ENCODE measurements at regions not wholly inside any gene's neighbourhood (a gene's known extent, or its start where the extent isn't known, plus 50 kb on each side); places are given as distances from the start of the nearest gene placed in this dataset.

DNA sequence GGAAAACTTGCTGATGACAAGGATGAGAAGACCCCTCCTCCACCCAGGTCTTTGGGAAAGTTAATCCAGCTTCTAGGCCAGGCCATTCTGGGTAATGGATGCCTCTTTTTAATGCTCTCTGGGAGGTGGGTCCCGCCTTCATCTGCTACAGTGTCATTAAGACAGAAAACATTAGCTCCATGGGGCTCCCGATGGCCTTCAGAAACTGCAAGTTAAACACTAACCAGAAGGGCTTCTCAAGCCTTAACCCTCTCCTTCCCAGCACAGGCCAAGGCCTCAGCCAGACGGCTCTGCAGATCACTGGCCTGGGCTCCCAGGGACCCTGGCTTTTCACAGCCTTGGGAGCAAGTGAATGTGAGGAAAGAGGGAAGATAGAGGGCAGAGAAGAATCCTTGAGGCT, 364.9 kb downstream of the MATN1 start:
- H2AFZ ChIP-seq (ENCODE audit: low read length), result no peak overlapping the region
- H3K36me3 ChIP-seq (ENCODE audit: insufficient read depth, low read length), result no peaks in the 10 kb centered on the region
- TF ChIP-seq CTCF (conservative IDR thresholded peaks at IDR 0.05; ENCODE audit: low read length) (no peak), EZH2phosphoT487 (IDR thresholded peaks at IDR 0.05; ENCODE audit: borderline replicate concordance) (no peak)

DNA sequence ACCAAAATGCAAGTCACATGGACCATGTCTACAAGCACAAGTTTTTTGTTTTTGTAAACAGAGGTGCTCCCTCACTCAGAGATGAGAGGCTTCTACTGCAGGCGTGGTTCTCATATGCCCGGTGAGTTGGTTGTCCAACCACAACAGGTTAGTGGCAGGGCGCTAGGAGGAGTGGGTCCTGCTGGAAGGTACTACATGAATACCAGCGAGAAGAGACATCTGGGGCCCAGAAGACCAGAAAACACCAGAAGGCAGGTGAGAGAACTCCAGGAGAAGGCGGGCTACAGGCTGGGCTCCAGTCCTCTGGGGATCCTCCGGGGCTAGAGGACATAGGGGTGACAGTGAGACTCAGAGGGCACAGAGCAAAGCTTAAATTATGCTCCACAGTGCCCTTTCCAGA, 366.5 kb downstream of the MATN1 start:
- no peaks in the 10 kb centered on the region for H3K79me2 ChIP-seq (ENCODE audit: insufficient read depth, low read length)
- H3K9me3 ChIP-seq (ENCODE audit: insufficient read depth, low read depth, low read length), result no peaks in the 10 kb centered on the region
- no peaks in the 10 kb centered on the region for H3K9me2 ChIP-seq (replicated peaks; ENCODE audit: low read depth, low read length)
- no peak overlapping the region for H2AFZ ChIP-seq (ENCODE audit: low read length)
- no peak overlapping the region for H3K4me2 ChIP-seq (ENCODE audit: low read depth, low read length, poor library complexity, severe bottlenecking)
- TF ChIP-seq EZH2phosphoT487 (IDR thresholded peaks at IDR 0.05; ENCODE audit: borderline replicate concordance) (no peak), CTCF (conservative IDR thresholded peaks at IDR 0.05; ENCODE audit: low read length) (no peak)
- H4K20me1 ChIP-seq (ENCODE audit: insufficient read depth, low read length, poor library complexity, severe bottlenecking), result no peaks in the 10 kb centered on the region
- H3K4me3 ChIP-seq (ENCODE audit: low read length, poor library complexity, severe bottlenecking), result no peak overlapping the region
- H3K36me3 ChIP-seq (ENCODE audit: insufficient read depth, low read length), result no peaks in the 10 kb centered on the region
- no peaks in the 10 kb centered on the region for H3K27me3 ChIP-seq (ENCODE audit: insufficient read depth, low read length, poor library complexity, severe bottlenecking)
- no peaks in the 10 kb centered on the region for H3K4me1 ChIP-seq (ENCODE audit: insufficient read depth, low read length, poor library complexity, severe bottlenecking)
- H3F3A ChIP-seq (ENCODE audit: low read depth), result no peaks in the 10 kb centered on the region
- H3K9ac ChIP-seq (ENCODE audit: low read depth, low read length, poor library complexity, severe bottlenecking), result no peak overlapping the region

More for the DNA sequence above, 364.9 kb downstream of the MATN1 start:
- H3K27me3 ChIP-seq (ENCODE audit: insufficient read depth, low read length, poor library complexity, severe bottlenecking), result no peaks in the 10 kb centered on the region
- H3K4me1 ChIP-seq (ENCODE audit: insufficient read depth, low read length, poor library complexity, severe bottlenecking), result no peaks in the 10 kb centered on the region
- no peak overlapping the region for H3K4me3 ChIP-seq (ENCODE audit: low read length, poor library complexity, severe bottlenecking)
- no peaks in the 10 kb centered on the region for H3K9me2 ChIP-seq (replicated peaks; ENCODE audit: low read depth, low read length)
- no peaks in the 10 kb centered on the region for H3F3A ChIP-seq (ENCODE audit: low read depth)
- no peaks in the 10 kb centered on the region for H3K79me2 ChIP-seq (ENCODE audit: insufficient read depth, low read length)
- no peaks in the 10 kb centered on the region for H4K20me1 ChIP-seq (ENCODE audit: insufficient read depth, low read length, poor library complexity, severe bottlenecking)
- no peak overlapping the region for H3K9ac ChIP-seq (ENCODE audit: low read depth, low read length, poor library complexity, severe bottlenecking)
- H3K4me2 ChIP-seq (ENCODE audit: low read depth, low read length, poor library complexity, severe bottlenecking), result no peak overlapping the region
- no peaks in the 10 kb centered on the region for H3K9me3 ChIP-seq (ENCODE audit: insufficient read depth, low read depth, low read length)

DNA sequence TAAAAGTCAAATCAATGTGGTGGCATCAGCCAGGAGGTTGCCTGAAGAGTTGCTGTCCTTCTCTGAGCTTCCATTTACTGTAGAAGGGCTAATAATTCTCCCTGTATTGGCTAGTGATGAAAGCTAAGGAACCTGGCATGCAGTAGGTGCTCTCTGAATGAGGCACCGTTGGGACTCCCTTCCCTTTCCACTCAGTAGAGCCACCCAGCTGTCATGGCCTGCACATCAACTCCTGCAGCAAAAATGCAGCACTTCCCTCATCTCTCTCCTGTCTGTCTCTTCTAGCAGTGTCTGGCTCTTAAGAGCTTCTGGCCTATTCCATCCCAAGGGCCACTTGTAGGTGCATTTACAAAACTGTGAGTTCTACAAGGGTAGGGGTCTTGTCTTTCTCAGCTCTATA, 369.0 kb downstream of the MATN1 start:
- no peaks in the 10 kb centered on the region for H3K36me3 ChIP-seq (ENCODE audit: insufficient read depth, low read length)
- H3K9ac ChIP-seq (ENCODE audit: low read depth, low read length, poor library complexity, severe bottlenecking), result no peak overlapping the region
- H3F3A ChIP-seq (ENCODE audit: low read depth), result no peaks in the 10 kb centered on the region
- H3K4me2 ChIP-seq (ENCODE audit: low read depth, low read length, poor library complexity, severe bottlenecking), result no peak overlapping the region
- H4K20me1 ChIP-seq (ENCODE audit: insufficient read depth, low read length, poor library complexity, severe bottlenecking), result no peaks in the 10 kb centered on the region
- no peaks in the 10 kb centered on the region for H3K9me3 ChIP-seq (ENCODE audit: insufficient read depth, low read depth, low read length)
- H3K27me3 ChIP-seq (ENCODE audit: insufficient read depth, low read length, poor library complexity, severe bottlenecking), result no peaks in the 10 kb centered on the region
- H3K79me2 ChIP-seq (ENCODE audit: insufficient read depth, low read length), result no peaks in the 10 kb centered on the region
- TF ChIP-seq EZH2phosphoT487 (IDR thresholded peaks at IDR 0.05; ENCODE audit: borderline replicate concordance) (no peak), CTCF (conservative IDR thresholded peaks at IDR 0.05; ENCODE audit: low read length) (no peak)
- H3K4me1 ChIP-seq (ENCODE audit: insufficient read depth, low read length, poor library complexity, severe bottlenecking), result no peaks in the 10 kb centered on the region
- H2AFZ ChIP-seq (ENCODE audit: low read length), result no peak overlapping the region
- no peaks in the 10 kb centered on the region for H3K9me2 ChIP-seq (replicated peaks; ENCODE audit: low read depth, low read length)
- no peak overlapping the region for H3K4me3 ChIP-seq (ENCODE audit: low read length, poor library complexity, severe bottlenecking)
